ENCODE measurements at regions not wholly inside any gene's neighbourhood (a gene's known extent, or its start where the extent isn't known, plus 50 kb on each side); places are given as distances from the start of the nearest gene placed in this dataset.

GRCh38 chr2:66692521-66693054, 257.7 kb downstream of the MEIS1 start:
- no peak for DNase-seq

GRCh38 chr2:66693076-66693965, 258.4 kb downstream of the MEIS1 start:
- no peak for DNase-seq

- no peak for DNase-seq
Measured at GRCh38 chr2:66694087-66694860, 259.3 kb downstream of the MEIS1 start.

- DNase-seq = no peak
Measured at GRCh38 chr2:66695226-66695735, 260.4 kb downstream of the MEIS1 start.

GRCh38 chr2:66696374-66696773, 261.4 kb downstream of the MEIS1 start:
- no peak for DNase-seq

GRCh38 chr2:66696886-66697285, 262.0 kb downstream of the MEIS1 start:
- no peak for DNase-seq

GRCh38 chr2:66697366-66697765, 262.4 kb downstream of the MEIS1 start:
- no peak for DNase-seq

GRCh38 chr2:66698091-66698490, 263.2 kb downstream of the MEIS1 start:
- no peak for DNase-seq

- DNase-seq = no peak
Measured at GRCh38 chr2:66698576-66699239, 263.8 kb downstream of the MEIS1 start.

- DNase-seq = no peak
Measured at GRCh38 chr2:66699416-66699792, 264.5 kb downstream of the MEIS1 start.

GRCh38 chr2:66699793-66700676, 265.1 kb downstream of the MEIS1 start:
- no peak for DNase-seq

GRCh38 chr2:66700677-66701066, 265.7 kb downstream of the MEIS1 start:
- DNase-seq = no peak

- no peak for DNase-seq
Measured at GRCh38 chr2:66701251-66701650, 266.3 kb downstream of the MEIS1 start.

GRCh38 chr2:66701656-66702055, 266.7 kb downstream of the MEIS1 start:
- no peak for DNase-seq

GRCh38 chr2:66702301-66702700, 267.4 kb downstream of the MEIS1 start:
- DNase-seq = no peak

GRCh38 chr2:66704786-66705185, 269.9 kb downstream of the MEIS1 start:
- no peak for DNase-seq

- DNase-seq = no peak
Measured at GRCh38 chr2:66714610-66715009, 279.7 kb downstream of the MEIS1 start.

GRCh38 chr2:66717218-66717905, 282.4 kb downstream of the MEIS1 start:
- no peak for DNase-seq

- DNase-seq = no peak
Measured at GRCh38 chr2:66717973-66718372, 283.0 kb downstream of the MEIS1 start.

GRCh38 chr2:66721776-66722175, 286.9 kb downstream of the MEIS1 start:
- DNase-seq = no peak

- DNase-seq = no peak
Measured at GRCh38 chr2:66724241-66724640, 289.3 kb downstream of the MEIS1 start.
